Stimulated activated memory B cell treated with anti-CD40 and anti-IgM and Interleukin-4, amounts not matched to agents 10 μg/mL and 1 μg/mL and 100 μg/mL, for 72 hours (primary cell): ENCODE measurements at regions not wholly inside any gene's neighbourhood (a gene's known extent, or its start where the extent isn't known, plus 50 kb on each side); places are given as distances from the start of the nearest gene placed in this dataset.
"Not testable (repeated sequence)": the region's sequence is repeated elsewhere in the genome, so short reads cannot be mapped to it uniquely, and the experiment has no call there.

Experiments used
- ATAC-seq: fragments of 150-1000 bp; cut with Tn5 transposase; 2 replicates; pipeline ENCODE4 v1.10.0; 2021
- H3K27ac Mint-ChIP-seq: one replicate; pipeline ENCODE4 v1.8.0; 2022; ENCODE audit warnings: mild to moderate bottlenecking, mixed read lengths
- H3K27me3 Mint-ChIP-seq: one replicate; pipeline ENCODE4 v1.8.0; 2022; ENCODE audit warnings: mixed read lengths
- H3K36me3 Mint-ChIP-seq: one replicate; pipeline ENCODE4 v1.8.0; 2022; ENCODE audit warnings: mixed read lengths
- H3K4me1 Mint-ChIP-seq: one replicate; pipeline ENCODE4 v1.8.0; 2022; ENCODE audit warnings: mixed read lengths
- H3K4me3 Mint-ChIP-seq: one replicate; pipeline ENCODE4 v1.8.0; 2022; ENCODE audit warnings: mild to moderate bottlenecking, moderate library complexity, mixed read lengths
- H3K9me3 Mint-ChIP-seq: one replicate; pipeline ENCODE4 v1.8.0; 2022; ENCODE audit warnings: mixed read lengths

- Mint-ChIP-seq H3K27me3 (peaks cover 21% of the 10 kb centered on the region), H3K36me3 (no peaks in the 10 kb centered on the region), H3K4me3 (no peak overlapping the region), H3K9me3 (peaks cover 3% of the 10 kb centered on the region), H3K27ac (no peak overlapping the region), H3K4me1 (no peaks in the 10 kb centered on the region)
- no peak for ATAC-seq
Measured at GRCh38 chr5:135776457-135776856, 58.0 kb upstream of the SLC25A48 start.

- no peak overlapping the region for H3K4me3 Mint-ChIP-seq
- no peak overlapping the region for H3K27ac Mint-ChIP-seq
- no peaks in the 10 kb centered on the region for H3K36me3 Mint-ChIP-seq
- H3K27me3 Mint-ChIP-seq = peaks cover 7% of the 10 kb centered on the region
- peaks cover 5% of the 10 kb centered on the region for H3K9me3 Mint-ChIP-seq
- no peak for ATAC-seq
- no peaks in the 10 kb centered on the region for H3K4me1 Mint-ChIP-seq
Measured at GRCh38 chr5:135761746-135762145, 72.7 kb upstream of the SLC25A48 start.

- Mint-ChIP-seq H3K27me3 (peaks cover 7% of the 10 kb centered on the region), H3K4me1 (no peaks in the 10 kb centered on the region), H3K27ac (no peak overlapping the region), H3K4me3 (no peak overlapping the region), H3K9me3 (peaks cover 5% of the 10 kb centered on the region), H3K36me3 (no peaks in the 10 kb centered on the region)
- no peak for ATAC-seq
Measured at GRCh38 chr5:135759149-135759784, 75.2 kb upstream of the SLC25A48 start.

GRCh38 chr5:135753990-135754389 lies 80.5 kb upstream of the SLC25A48 start:
- Mint-ChIP-seq H3K9me3 (no peaks in the 10 kb centered on the region), H3K4me3 (no peak overlapping the region), H3K27me3 (no peaks in the 10 kb centered on the region), H3K36me3 (no peaks in the 10 kb centered on the region), H3K4me1 (no peaks in the 10 kb centered on the region), H3K27ac (no peak overlapping the region)
- ATAC-seq = peak; percentile 8

- Mint-ChIP-seq H3K36me3 (no peaks in the 10 kb centered on the region), H3K27ac (no peak overlapping the region), H3K27me3 (peaks cover 11% of the 10 kb centered on the region), H3K4me3 (no peak overlapping the region), H3K9me3 (peaks cover 5% of the 10 kb centered on the region), H3K4me1 (no peaks in the 10 kb centered on the region)
- ATAC-seq = no peak
Measured at GRCh38 chr5:135750506-135750905, 84.0 kb upstream of the SLC25A48 start.

GRCh38 chr5:135747824-135748223 lies 86.6 kb upstream of the SLC25A48 start:
- no peaks in the 10 kb centered on the region for H3K4me1 Mint-ChIP-seq
- peaks cover 11% of the 10 kb centered on the region for H3K27me3 Mint-ChIP-seq
- H3K9me3 Mint-ChIP-seq = peaks cover 5% of the 10 kb centered on the region
- H3K27ac Mint-ChIP-seq = no peak overlapping the region
- no peak for ATAC-seq
- no peak overlapping the region for H3K4me3 Mint-ChIP-seq
- H3K36me3 Mint-ChIP-seq = no peaks in the 10 kb centered on the region

GRCh38 chr5:135745897-135746500 lies 88.5 kb upstream of the SLC25A48 start:
- Mint-ChIP-seq H3K27ac (no peak overlapping the region), H3K4me1 (no peaks in the 10 kb centered on the region), H3K36me3 (no peaks in the 10 kb centered on the region), H3K4me3 (no peak overlapping the region), H3K9me3 (peaks cover 5% of the 10 kb centered on the region), H3K27me3 (peaks cover 11% of the 10 kb centered on the region)
- ATAC-seq = no peak

GRCh38 chr5:135743705-135744411 lies 90.6 kb upstream of the SLC25A48 start:
- Mint-ChIP-seq H3K4me3 (no peak overlapping the region), H3K4me1 (no peaks in the 10 kb centered on the region), H3K27me3 (peaks cover 11% of the 10 kb centered on the region), H3K36me3 (no peaks in the 10 kb centered on the region), H3K9me3 (peaks cover 5% of the 10 kb centered on the region), H3K27ac (no peak overlapping the region)
- ATAC-seq = no peak

GRCh38 chr5:135743181-135743580 lies 91.3 kb upstream of the SLC25A48 start:
- no peak overlapping the region for H3K4me3 Mint-ChIP-seq
- no peaks in the 10 kb centered on the region for H3K4me1 Mint-ChIP-seq
- H3K27ac Mint-ChIP-seq = no peak overlapping the region
- peaks cover 11% of the 10 kb centered on the region for H3K27me3 Mint-ChIP-seq
- no peaks in the 10 kb centered on the region for H3K36me3 Mint-ChIP-seq
- ATAC-seq = no peak
- peaks cover 5% of the 10 kb centered on the region for H3K9me3 Mint-ChIP-seq

GRCh38 chr5:135742240-135742639 lies 92.2 kb upstream of the SLC25A48 start:
- H3K27ac Mint-ChIP-seq, H3K4me3 Mint-ChIP-seq, ATAC-seq, H3K4me1 Mint-ChIP-seq, H3K9me3 Mint-ChIP-seq, H3K36me3 Mint-ChIP-seq: not testable (repeated sequence)
- H3K27me3 Mint-ChIP-seq = peaks cover 11% of the 10 kb centered on the region

GRCh38 chr5:135741040-135741439 lies 93.4 kb upstream of the SLC25A48 start:
- Mint-ChIP-seq H3K27me3 (no peaks in the 10 kb centered on the region), H3K4me3 (no peak overlapping the region), H3K4me1 (no peaks in the 10 kb centered on the region), H3K9me3 (peaks cover 3% of the 10 kb centered on the region), H3K36me3 (no peaks in the 10 kb centered on the region), H3K27ac (no peak overlapping the region)
- no peak for ATAC-seq

- no peaks in the 10 kb centered on the region for H3K27me3 Mint-ChIP-seq
- no peaks in the 10 kb centered on the region for H3K9me3 Mint-ChIP-seq
- no peaks in the 10 kb centered on the region for H3K4me1 Mint-ChIP-seq
- H3K36me3 Mint-ChIP-seq = no peaks in the 10 kb centered on the region
- H3K4me3 Mint-ChIP-seq = no peak overlapping the region
- H3K27ac Mint-ChIP-seq = no peak overlapping the region
- ATAC-seq = no peak
Measured at GRCh38 chr5:135740475-135740874, 94.0 kb upstream of the SLC25A48 start.

GRCh38 chr5:135739383-135739981 lies 95.0 kb upstream of the SLC25A48 start:
- H3K36me3 Mint-ChIP-seq = no peaks in the 10 kb centered on the region

GRCh38 chr5:135738564-135738875 lies 95.9 kb upstream of the SLC25A48 start:
- no peaks in the 10 kb centered on the region for H3K36me3 Mint-ChIP-seq
- no peaks in the 10 kb centered on the region for H3K4me1 Mint-ChIP-seq
- no peak overlapping the region for H3K27ac Mint-ChIP-seq
- no peak for ATAC-seq
- H3K27me3 Mint-ChIP-seq = no peaks in the 10 kb centered on the region
- H3K9me3 Mint-ChIP-seq = no peaks in the 10 kb centered on the region
- H3K4me3 Mint-ChIP-seq = no peak overlapping the region

More at GRCh38 chr5:135739383-135739981, 95.0 kb upstream of the SLC25A48 start:
- no peak for ATAC-seq
- Mint-ChIP-seq H3K27me3 (no peaks in the 10 kb centered on the region), H3K4me3 (no peak overlapping the region), H3K4me1 (no peaks in the 10 kb centered on the region), H3K9me3 (no peaks in the 10 kb centered on the region), H3K27ac (no peak overlapping the region)

- Mint-ChIP-seq H3K4me3 (no peak overlapping the region), H3K27ac (no peak overlapping the region)
- no peak for ATAC-seq
Measured at GRCh38 chr5:135737701-135738563, 96.5 kb upstream of the SLC25A48 start.

More at GRCh38 chr5:135737701-135738563, 96.5 kb upstream of the SLC25A48 start:
- H3K27me3 Mint-ChIP-seq = no peaks in the 10 kb centered on the region
- H3K9me3 Mint-ChIP-seq = no peaks in the 10 kb centered on the region
- H3K4me1 Mint-ChIP-seq = no peaks in the 10 kb centered on the region
- H3K36me3 Mint-ChIP-seq = no peaks in the 10 kb centered on the region
